ENCODE measurements at regions not wholly inside any gene's neighbourhood (a gene's known extent, or its start where the extent isn't known, plus 50 kb on each side); places are given as distances from the start of the nearest gene placed in this dataset.

GRCh38 chr3:28786446-28786845 is 437.8 kb upstream of the AZI2 start:
- H3K4me3 ChIP-seq (ENCODE audit: low read length) = no peak overlapping the region
- TF ChIP-seq, protein P1, sequence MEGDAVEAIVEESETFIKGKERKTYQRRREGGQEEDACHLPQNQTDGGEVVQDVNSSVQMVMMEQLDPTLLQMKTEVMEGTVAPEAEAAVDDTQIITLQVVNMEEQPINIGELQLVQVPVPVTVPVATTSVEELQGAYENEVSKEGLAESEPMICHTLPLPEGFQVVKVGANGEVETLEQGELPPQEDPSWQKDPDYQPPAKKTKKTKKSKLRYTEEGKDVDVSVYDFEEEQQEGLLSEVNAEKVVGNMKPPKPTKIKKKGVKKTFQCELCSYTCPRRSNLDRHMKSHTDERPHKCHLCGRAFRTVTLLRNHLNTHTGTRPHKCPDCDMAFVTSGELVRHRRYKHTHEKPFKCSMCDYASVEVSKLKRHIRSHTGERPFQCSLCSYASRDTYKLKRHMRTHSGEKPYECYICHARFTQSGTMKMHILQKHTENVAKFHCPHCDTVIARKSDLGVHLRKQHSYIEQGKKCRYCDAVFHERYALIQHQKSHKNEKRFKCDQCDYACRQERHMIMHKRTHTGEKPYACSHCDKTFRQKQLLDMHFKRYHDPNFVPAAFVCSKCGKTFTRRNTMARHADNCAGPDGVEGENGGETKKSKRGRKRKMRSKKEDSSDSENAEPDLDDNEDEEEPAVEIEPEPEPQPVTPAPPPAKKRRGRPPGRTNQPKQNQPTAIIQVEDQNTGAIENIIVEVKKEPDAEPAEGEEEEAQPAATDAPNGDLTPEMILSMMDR (conservative IDR thresholded peaks at IDR 0.05; ENCODE audit: low read depth, low read length) = no peak
- no peak for DNase-seq (ENCODE audit: low read depth)

DNA sequence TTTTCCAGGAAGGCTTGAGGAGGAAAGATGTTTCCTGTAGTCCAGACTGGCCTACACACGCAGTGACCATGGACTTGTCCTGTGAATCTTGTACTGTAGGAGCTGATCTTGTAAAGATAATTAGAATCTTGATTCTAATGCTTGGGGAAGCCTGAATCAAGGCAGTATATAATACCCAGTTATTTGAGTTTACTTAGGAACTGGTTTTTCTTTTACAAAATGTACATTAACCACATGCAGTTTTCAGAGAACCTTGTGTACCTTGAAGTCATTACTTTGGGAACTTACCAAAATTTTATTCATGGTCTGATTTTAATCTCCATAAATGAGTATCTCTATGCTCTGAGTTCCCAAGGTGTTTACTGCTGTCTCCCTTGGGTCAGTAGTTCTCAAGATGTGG is 439.9 kb upstream of the AZI2 start:
- no peak for DNase-seq (ENCODE audit: low read depth)
- TF ChIP-seq, protein P1 (conservative IDR thresholded peaks at IDR 0.05; ENCODE audit: low read depth, low read length) = no peak
- H3K4me3 ChIP-seq (ENCODE audit: low read length) = no peak overlapping the region

DNA sequence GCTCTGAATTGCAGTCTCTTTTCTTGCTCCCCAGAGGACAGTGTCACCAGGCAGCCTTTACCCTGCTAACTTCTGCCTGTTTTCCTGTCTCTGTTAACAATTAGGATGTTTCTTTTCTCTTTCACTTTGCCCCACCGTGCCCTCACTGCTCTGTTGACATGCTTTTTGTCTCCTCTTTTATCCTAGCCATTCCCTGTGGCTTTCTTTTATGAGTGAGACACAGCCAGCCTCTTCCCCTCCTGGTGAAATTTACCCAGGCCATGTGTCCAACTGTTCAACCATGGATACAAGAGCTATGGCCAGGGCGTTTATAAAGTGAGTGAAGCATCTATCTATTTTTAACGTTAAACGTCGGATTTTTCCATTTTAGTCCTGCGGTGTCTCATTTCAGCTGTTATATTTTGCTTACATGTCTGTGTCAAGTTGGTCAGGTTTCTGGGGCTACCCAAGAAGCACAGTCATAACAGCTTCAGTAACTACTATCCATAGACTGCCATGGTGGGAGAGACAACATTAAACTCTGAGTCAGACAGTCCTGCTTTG is 443.2 kb upstream of the AZI2 start:
- H3K4me3 ChIP-seq (ENCODE audit: low read length) = no peak overlapping the region
- no peak for DNase-seq (ENCODE audit: low read depth)
- TF ChIP-seq, protein P1 (conservative IDR thresholded peaks at IDR 0.05; ENCODE audit: low read depth, low read length) = no peak

GRCh38 chr3:28792604-28793003 is 444.0 kb upstream of the AZI2 start:
- no peak overlapping the region for H3K4me3 ChIP-seq (ENCODE audit: low read length)
- TF ChIP-seq, protein P1 (conservative IDR thresholded peaks at IDR 0.05; ENCODE audit: low read depth, low read length) = no peak
- no peak for DNase-seq (ENCODE audit: low read depth)

DNA sequence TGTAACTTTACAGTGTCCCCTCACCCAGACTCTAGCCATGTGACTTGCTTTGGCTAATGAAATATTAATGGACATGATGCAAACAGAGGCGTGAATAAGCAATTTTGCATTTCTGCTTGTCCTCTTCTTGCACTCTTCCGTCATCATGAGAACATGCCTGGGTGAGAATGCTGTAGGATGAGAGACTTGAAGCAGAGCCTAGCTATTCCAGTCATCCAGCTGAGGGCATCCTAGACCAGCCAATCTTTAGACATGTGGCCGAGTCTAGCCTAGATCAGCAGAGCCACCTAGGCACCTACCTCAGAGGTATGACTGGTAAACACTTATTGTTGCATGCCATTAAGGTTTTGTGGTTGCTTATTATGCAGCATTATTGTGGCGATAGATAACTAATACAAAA is 450.5 kb upstream of the AZI2 start:
- DNase-seq (ENCODE audit: low read depth) = no peak
- TF ChIP-seq, protein P1 (conservative IDR thresholded peaks at IDR 0.05; ENCODE audit: low read depth, low read length) = peak; percentile 8
- H3K4me3 ChIP-seq (ENCODE audit: low read length) = no peak overlapping the region

DNA sequence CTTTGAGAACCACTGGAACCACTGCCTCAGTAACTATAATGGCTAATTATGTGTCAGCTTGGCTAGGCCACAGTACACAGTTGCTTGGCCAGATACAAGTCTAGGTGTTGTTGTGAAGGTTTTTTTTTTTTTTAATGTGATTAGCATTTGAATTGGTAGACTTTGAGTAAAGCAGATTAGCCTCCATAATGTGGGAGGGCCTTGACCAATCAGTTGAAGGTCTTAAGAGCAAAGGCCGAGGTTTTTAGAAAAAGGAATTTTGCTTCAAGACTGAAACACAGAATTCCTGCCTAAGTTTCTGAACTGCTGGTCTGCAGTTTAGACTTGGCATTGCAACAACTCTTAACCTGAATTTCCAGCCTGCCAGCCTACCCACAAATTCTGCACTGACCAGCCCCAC is 451.6 kb upstream of the AZI2 start:
- TF ChIP-seq, protein P1 (conservative IDR thresholded peaks at IDR 0.05; ENCODE audit: low read depth, low read length) = no peak
- no peak for DNase-seq (ENCODE audit: low read depth)
- H3K4me3 ChIP-seq (ENCODE audit: low read length) = no peak overlapping the region

- no peak overlapping the region for H3K4me3 ChIP-seq (ENCODE audit: low read length)
- no peak for DNase-seq (ENCODE audit: low read depth)
- TF ChIP-seq, protein P1 (conservative IDR thresholded peaks at IDR 0.05; ENCODE audit: low read depth, low read length) = no peak
Measured at GRCh38 chr3:28808068-28808467, 459.4 kb upstream of the AZI2 start.

Data from retinal pigment epithelial cell (primary cell).